Body of pancreas (tissue), 4 donors: ENCODE measurements at regions not wholly inside any gene's neighbourhood (a gene's known extent, or its start where the extent isn't known, plus 50 kb on each side); places are given as distances from the start of the nearest gene placed in this dataset.

Experiments used
- CTCF ChIP-seq, 7 experiments: fragments of 450-650 bp in 4 of 7; fragments of 200-600 bp in 3 of 7; sonication (generic) in 3 of 7; IDR thresholded peaks; one replicate each; pipeline ENCODE4 v1.5.1; 2016 to 2019; ENCODE audit warnings: antibody characterized with exemption in 7 of 7
- POLR2A ChIP-seq, 3 donors: fragments of 450-650 bp; IDR thresholded peaks; one replicate each; pipeline ENCODE4 v1.6.1; 2016; ENCODE audit warnings: antibody characterized with exemption in 3 of 3, mild to moderate bottlenecking in 2 of 3

- no peak for TF ChIP-seq CTCF (IDR thresholded peaks at IDR 0.05)
- no peak for TF ChIP-seq POLR2A (IDR thresholded peaks at IDR 0.05)
Observed at GRCh38 chr3:180354214-180354613, 247.7 kb upstream of the TTC14 start.
